ENCODE measurements at regions not wholly inside any gene's neighbourhood (a gene's known extent, or its start where the extent isn't known, plus 50 kb on each side); places are given as distances from the start of the nearest gene placed in this dataset.

DNA sequence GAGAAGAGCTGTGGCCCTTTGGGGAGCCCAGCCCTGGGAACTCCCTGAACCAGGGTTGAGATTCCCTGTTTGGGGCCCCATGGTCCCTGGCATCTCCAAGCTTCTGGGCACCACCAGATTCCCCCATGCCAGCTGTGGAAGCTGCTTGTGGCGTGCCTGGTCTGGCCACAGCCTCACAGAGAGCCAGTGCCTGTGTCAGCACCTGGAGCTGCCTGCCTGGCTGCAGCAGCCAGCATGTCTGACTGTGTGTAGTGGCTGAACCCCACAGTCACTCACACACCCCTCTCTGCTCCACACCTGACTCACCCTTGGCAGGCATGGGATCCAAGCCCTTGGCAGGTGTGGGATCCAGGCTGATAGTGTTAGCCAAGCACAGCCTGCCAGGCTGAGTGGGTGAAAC is 97.2 kb upstream of the GALNTL6 start:
- Histone ChIP-seq H4K8ac (ENCODE audit: extremely low read depth, insufficient read depth, low read length) (peak overlapping the region; percentile 25; the same call in 1 of the 2 replicates), H3K79me1 (ENCODE audit: low read depth, low read length) (no peaks in the 10 kb centered on the region), H2BK20ac (ENCODE audit: low read length) (no peak overlapping the region), H4K91ac (replicated peaks; ENCODE audit: insufficient read length, low read length) (no peak overlapping the region), H4K5ac (ENCODE audit: insufficient read length, low read depth, low read length) (no peak overlapping the region), H3K27ac (ENCODE audit: low read depth, low read length) (no peak overlapping the region), H3K4me1 (replicated peaks in 1 of 4; ENCODE audit: control insufficient read depth in 3 of 4, insufficient read depth in 4 of 4, low read length in 3 of 4) (no peaks in the 10 kb centered on the region), H3K4ac (replicated peaks; ENCODE audit: insufficient read length, low read depth, low read length) (no peak overlapping the region), H2BK15ac (ENCODE audit: low read length) (no peak overlapping the region), H2BK5ac (ENCODE audit: low read depth, low read length) (no peak overlapping the region), H2AK5ac (ENCODE audit: low read depth, low read length) (no peak overlapping the region), H3K23ac (ENCODE audit: insufficient read length) (no peak overlapping the region), H2BK12ac (ENCODE audit: low read depth, low read length) (no peak overlapping the region), H2BK120ac (replicated peaks; ENCODE audit: low read depth, low read length) (no peak overlapping the region), H3K27me3 (replicated peaks in 1 of 4; ENCODE audit: control insufficient read depth in 3 of 4, extremely low read depth in 1 of 4, insufficient read depth in 3 of 4, low read length in 3 of 4) (no peaks in the 10 kb centered on the region), H3K4me3 (ENCODE audit: extremely low read depth in 1 of 4, insufficient read depth in 2 of 4, low read depth in 3 of 4, low read length in 4 of 4) (no peak overlapping the region), H3K36me3 (ENCODE audit: control insufficient read depth in 2 of 4, insufficient read depth in 4 of 4, low read length in 3 of 4) (no peaks in the 10 kb centered on the region), H3K9ac (replicated peaks in 1 of 4; ENCODE audit: extremely low read depth in 1 of 4, low read depth in 3 of 4, low read length in 3 of 4) (no peak overlapping the region), H3K9me3 (ENCODE audit: insufficient read depth in 2 of 2, low read depth in 1 of 2, low read length in 1 of 2) (no peaks in the 10 kb centered on the region), H3K4me2 (ENCODE audit: insufficient read depth in 1 of 2, low read depth in 2 of 2, low read length in 2 of 2) (no peak overlapping the region), H3K23me2 (ENCODE audit: low read depth, low read length) (no peaks in the 10 kb centered on the region), H3K79me2 (ENCODE audit: control insufficient read depth in 1 of 2, insufficient read depth in 2 of 2, low read length in 2 of 2) (no peaks in the 10 kb centered on the region), H3K56ac (replicated peaks; ENCODE audit: insufficient read length, low read depth, low read length) (no peak overlapping the region), H4K20me1 (replicated peaks in 1 of 2; ENCODE audit: control insufficient read depth in 1 of 2, insufficient read depth in 2 of 2, low read length in 2 of 2) (no peaks in the 10 kb centered on the region), H2AFZ (ENCODE audit: low read length) (no peak overlapping the region), H3K14ac (ENCODE audit: insufficient read length) (no peak overlapping the region), H3K18ac (ENCODE audit: extremely low read depth, low read length) (no peak overlapping the region)
- WGBS, 2 experiments (ENCODE audit: extremely low coverage in 1 of 2, insufficient coverage in 1 of 2, insufficient read length in 1 of 2, insufficient replicate concordance in 2 of 2, low coverage in 1 of 2, low lambda C conversion rate in 2 of 2, missing lambda C conversion rate in 1 of 2), result 100% methylated on average over 1 of the region's 1 CpG; no CpG with 5 or more reads in 1 of the 2 experiments
- CTCF ChIA-PET (ENCODE audit: partially characterized antibody), result interaction anchor here (0.9 to 1.5 kb wide), 2 partner anchors 11 to 1456 kb away, joined by 3 to 4 read pairs; no protein-coding TSS in a partner anchor
- POLR2A ChIA-PET (ENCODE audit: partially characterized antibody), result no interaction called here
- TF ChIP-seq CTBP2 (IDR thresholded peaks at IDR 0.05; ENCODE audit: borderline replicate concordance, insufficient read depth, insufficient read length, low read length), result no peak
- no peak for TF ChIP-seq EZH2 (IDR thresholded peaks at IDR 0.05; ENCODE audit: low read depth, low read length, severe bottlenecking)
- no peak for TF ChIP-seq CBX8 (IDR thresholded peaks at IDR 0.05; ENCODE audit: borderline replicate concordance, low read depth, low read length)
- no peak for TF ChIP-seq ASH2L (IDR thresholded peaks at IDR 0.05; ENCODE audit: low read length)
- no peak for TF ChIP-seq CHD2 (IDR thresholded peaks at IDR 0.05; ENCODE audit: low read length)
- no peak for TF ChIP-seq TBP (IDR thresholded peaks at IDR 0.05; ENCODE audit: low read depth, low read length)
- TF ChIP-seq SP2 (IDR thresholded peaks at IDR 0.05; ENCODE audit: low read length), result no peak
- no peak for TF ChIP-seq POU5F1 (IDR thresholded peaks at IDR 0.05; ENCODE audit: low read depth, low read length)
- TF ChIP-seq SP4 (IDR thresholded peaks at IDR 0.05; ENCODE audit: low read length), result no peak
- no peak for TF ChIP-seq TEAD4 (IDR thresholded peaks at IDR 0.05; ENCODE audit: low read depth, low read length)
- TF ChIP-seq, protein P1, sequence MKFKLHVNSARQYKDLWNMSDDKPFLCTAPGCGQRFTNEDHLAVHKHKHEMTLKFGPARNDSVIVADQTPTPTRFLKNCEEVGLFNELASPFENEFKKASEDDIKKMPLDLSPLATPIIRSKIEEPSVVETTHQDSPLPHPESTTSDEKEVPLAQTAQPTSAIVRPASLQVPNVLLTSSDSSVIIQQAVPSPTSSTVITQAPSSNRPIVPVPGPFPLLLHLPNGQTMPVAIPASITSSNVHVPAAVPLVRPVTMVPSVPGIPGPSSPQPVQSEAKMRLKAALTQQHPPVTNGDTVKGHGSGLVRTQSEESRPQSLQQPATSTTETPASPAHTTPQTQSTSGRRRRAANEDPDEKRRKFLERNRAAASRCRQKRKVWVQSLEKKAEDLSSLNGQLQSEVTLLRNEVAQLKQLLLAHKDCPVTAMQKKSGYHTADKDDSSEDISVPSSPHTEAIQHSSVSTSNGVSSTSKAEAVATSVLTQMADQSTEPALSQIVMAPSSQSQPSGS (IDR thresholded peaks at IDR 0.05; ENCODE audit: low read length), result no peak
- TF ChIP-seq GABPA (IDR thresholded peaks at IDR 0.05; ENCODE audit: borderline replicate concordance, insufficient read depth, low read length), result no peak
- no peak for TF ChIP-seq RAD21 (IDR thresholded peaks at IDR 0.05 in 1 of 2, conservative IDR thresholded peaks at IDR 0.05 in 1 of 2; ENCODE audit: low read depth in 2 of 2, low read length in 2 of 2)
- FAIRE-seq (no peak), DNase-seq (ENCODE audit: low read depth in 1 of 2, low spot score in 2 of 2) (no peak)
